HEK293 (cell line): ENCODE measurements at regions not wholly inside any gene's neighbourhood (a gene's known extent, or its start where the extent isn't known, plus 50 kb on each side); places are given as distances from the start of the nearest gene placed in this dataset.

Experiments
- CTCF ChIA-PET: fragments of 350-600 bp; formaldehyde crosslinking; extraction: SDS; loops from one replicate; lab custom pipeline; 2021; ENCODE audit warnings: antibody characterized with exemption; lab: Yijun Ruan, JAX
- POLR2A ChIA-PET: fragments of 300-600 bp; formaldehyde crosslinking; extraction: SDS; loops from one replicate; lab custom pipeline; 2020; ENCODE audit warnings: antibody characterized with exemption, inconsistent platforms; lab: Yijun Ruan, JAX
- H3K27ac ChIP-seq: fragments of 200-500 bp; sonication (Bioruptor generic); 2 replicates; pipeline ENCODE4 v1.5.1; 2014; ENCODE audit warnings: low read depth, low read length, control low read depth, inconsistent platforms; ENCODE audit errors: extremely low read depth
- H3K36me3 ChIP-seq, 2 experiments: fragments of 200-500 bp in 1 of 2; sonication (Bioruptor generic) in 1 of 2; 1 replicate in 1 of 2; 2 replicates in 1 of 2; pipeline ENCODE4 v1.5.1; 2014 to 2017; ENCODE audit warnings: inconsistent platforms in 2 of 2, low read length in 2 of 2; ENCODE audit not compliant: control insufficient read depth in 2 of 2, insufficient read depth in 1 of 2
- H3K4me1 ChIP-seq: fragments of 200-500 bp; sonication (Bioruptor generic); 2 replicates; pipeline ENCODE4 v1.5.1; 2014; ENCODE audit warnings: mild to moderate bottlenecking, low read length, inconsistent platforms; ENCODE audit not compliant: control insufficient read depth, insufficient read depth
- H3K4me3 ChIP-seq: 2 replicates; pipeline ENCODE4 v1.5.1; 2011; ENCODE audit warnings: low read depth, mild to moderate bottlenecking, control low read depth, low read length, moderate library complexity
- H3K9me3 ChIP-seq: fragments of 200-500 bp; sonication (Bioruptor generic); 2 replicates; pipeline ENCODE4 v1.5.1; 2014; ENCODE audit warnings: low read depth, low read length, inconsistent platforms; ENCODE audit not compliant: control insufficient read depth, insufficient read depth
- HIC1 ChIP-seq: fragments of 450-650 bp; formaldehyde crosslinking; IDR thresholded peaks from 2 replicates; pipeline ENCODE4 v1.5.1; 2016; ENCODE audit warnings: missing biosample characterization, missing genetic modification characterization
- KLF9 ChIP-seq: fragments of 450-650 bp; formaldehyde crosslinking; IDR thresholded peaks from 2 replicates; pipeline ENCODE4 v1.5.1; 2016; ENCODE audit warnings: missing biosample characterization, missing genetic modification characterization, low read depth
- ZBTB48 ChIP-seq: fragments of 450-650 bp; formaldehyde crosslinking; IDR thresholded peaks from 2 replicates; pipeline ENCODE4 v1.5.1; 2016; ENCODE audit warnings: missing biosample characterization, missing genetic modification characterization
- ZFP69B ChIP-seq: fragments of 450-650 bp; formaldehyde crosslinking; IDR thresholded peaks from 2 replicates; pipeline ENCODE4 v1.5.1; 2016; ENCODE audit warnings: missing biosample characterization, missing genetic modification characterization
- ZNF335 ChIP-seq: fragments of 450-650 bp; formaldehyde crosslinking; conservative IDR thresholded peaks from 2 replicates; pipeline ENCODE4 v1.5.1; 2016; ENCODE audit warnings: missing biosample characterization, missing genetic modification characterization
- ZNF416 ChIP-seq: fragments of 450-650 bp; formaldehyde crosslinking; IDR thresholded peaks from 2 replicates; pipeline ENCODE4 v1.5.1; 2016; ENCODE audit warnings: missing biosample characterization, missing genetic modification characterization
- ZNF426 ChIP-seq: fragments of 450-650 bp; formaldehyde crosslinking; IDR thresholded peaks from 2 replicates; pipeline ENCODE4 v1.5.1; 2017; ENCODE audit warnings: missing biosample characterization, missing genetic modification characterization, mild to moderate bottlenecking, inconsistent platforms, moderate library complexity
- ZNF529 ChIP-seq: fragments of 450-650 bp; formaldehyde crosslinking; IDR thresholded peaks from 2 replicates; pipeline ENCODE4 v1.5.1; 2017; ENCODE audit warnings: missing genetic modification characterization, missing biosample characterization; ENCODE audit not compliant: insufficient replicate concordance
- ZNF555 ChIP-seq: fragments of 450-650 bp; formaldehyde crosslinking; conservative IDR thresholded peaks from 2 replicates; pipeline ENCODE4 v1.5.1; 2017; ENCODE audit warnings: missing biosample characterization, mild to moderate bottlenecking, missing genetic modification characterization, inconsistent platforms
- ZNF776 ChIP-seq: fragments of 450-650 bp; formaldehyde crosslinking; IDR thresholded peaks from 2 replicates; pipeline ENCODE4 v1.5.0; 2017; ENCODE audit warnings: missing biosample characterization, missing genetic modification characterization, borderline replicate concordance
- ZNF830 ChIP-seq: fragments of 450-650 bp; IDR thresholded peaks from 2 replicates; pipeline ENCODE4 v1.5.0; 2018; ENCODE audit warnings: missing biosample characterization, missing genetic modification characterization, low read depth, mild to moderate bottlenecking, moderate library complexity
- TF ChIP-seq, protein P1 (sequence below): fragments of 450-650 bp; formaldehyde crosslinking; IDR thresholded peaks from 2 replicates; pipeline ENCODE4 v1.5.1; 2016; ENCODE audit warnings: missing biosample characterization, missing genetic modification characterization
- TF ChIP-seq, protein P2 (sequence below): fragments of 450-650 bp; formaldehyde crosslinking; IDR thresholded peaks from 2 replicates; pipeline ENCODE4 v1.5.1; 2016; ENCODE audit warnings: missing biosample characterization, missing genetic modification characterization
- TF ChIP-seq, protein P3 (sequence below): fragments of 450-650 bp; formaldehyde crosslinking; IDR thresholded peaks from 2 replicates; pipeline ENCODE4 v1.5.1; 2016; ENCODE audit warnings: missing biosample characterization, missing genetic modification characterization

GRCh38 chr10:44325596-44326307 lies 59.1 kb downstream of the CXCL12 start:
- no peaks in the 10 kb centered on the region for H3K9me3 ChIP-seq
- no peak overlapping the region for H3K4me3 ChIP-seq
- TF ChIP-seq ZFP69B (tag by site-specific recombination): no peak
- TF ChIP-seq ZNF555 (tag by site-specific recombination): no peak
- no peak for TF ChIP-seq HIC1 (tag by site-specific recombination)
- no peak for TF ChIP-seq ZNF416 (tag by site-specific recombination)
- H3K4me1 ChIP-seq: peaks cover 3% of the 10 kb centered on the region; the same call in 1 of the 2 replicates
- ChIA-PET CTCF (interaction anchor here (1.4 kb wide), 1 partner anchor 14 kb away, joined by 4 read pairs; no protein-coding TSS in a partner anchor), POLR2A (no interaction called here)
- no peaks in the 10 kb centered on the region for H3K36me3 ChIP-seq
- no peak overlapping the region for H3K27ac ChIP-seq

- H3K4me3 ChIP-seq: no peak overlapping the region
- no peak overlapping the region for H3K27ac ChIP-seq
- CTCF ChIA-PET: interaction anchor here (0.7 to 1.4 kb wide), 3 partner anchors 14 to 474 kb away, joined by 3 to 4 read pairs (median 3); no protein-coding TSS in a partner anchor
- TF ChIP-seq, protein P1, sequence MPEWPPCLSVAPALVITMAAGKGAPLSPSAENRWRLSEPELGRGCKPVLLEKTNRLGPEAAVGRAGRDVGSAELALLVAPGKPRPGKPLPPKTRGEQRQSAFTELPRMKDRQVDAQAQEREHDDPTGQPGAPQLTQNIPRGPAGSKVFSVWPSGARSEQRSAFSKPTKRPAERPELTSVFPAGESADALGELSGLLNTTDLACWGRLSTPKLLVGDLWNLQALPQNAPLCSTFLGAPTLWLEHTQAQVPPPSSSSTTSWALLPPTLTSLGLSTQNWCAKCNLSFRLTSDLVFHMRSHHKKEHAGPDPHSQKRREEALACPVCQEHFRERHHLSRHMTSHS (tag by site-specific recombination): no peak
- TF ChIP-seq ZBTB48: no peak
- no peak for TF ChIP-seq KLF9 (tag by site-specific recombination)
- TF ChIP-seq, all 188 proteins: peak for 0
- Histone ChIP-seq H3K36me3 (no peaks in the 10 kb centered on the region), H3K9me3 (no peaks in the 10 kb centered on the region), H3K4me1 (peaks cover 3% of the 10 kb centered on the region; the same call in 1 of the 2 replicates)
- POLR2A ChIA-PET: no interaction called here
These were observed 59.7 kb downstream of the CXCL12 start for GRCh38 chr10:44325157-44325556.

DNA sequence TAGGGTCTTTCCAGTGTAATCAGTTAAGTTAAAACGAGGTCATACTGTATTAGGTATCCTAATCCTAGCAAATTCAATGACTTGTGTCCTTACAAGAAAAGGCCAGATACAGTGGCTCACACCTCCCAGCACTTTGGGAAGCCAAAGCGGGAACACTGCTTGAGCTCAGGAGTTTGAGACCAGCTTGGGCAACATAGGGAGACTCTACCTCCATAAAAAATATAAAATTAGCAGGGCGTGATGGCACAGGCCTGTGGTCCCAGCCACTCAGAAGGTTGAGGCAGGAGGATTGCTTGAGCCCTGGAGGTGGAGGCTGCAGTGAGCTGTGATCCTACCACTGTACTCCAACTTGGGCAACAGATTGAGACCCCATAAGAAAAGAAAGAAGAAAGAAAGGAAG lies 61.1 kb downstream of the CXCL12 start:
- POLR2A ChIA-PET: no interaction called here
- TF ChIP-seq ZNF776 (tag by site-specific recombination) (no peak), ZNF335 (tag by site-specific recombination) (no peak), ZNF426 (tag by site-specific recombination) (no peak), ZFP69B (tag by site-specific recombination) (no peak), ZNF830 (tag by site-specific recombination) (no peak), ZNF529 (no peak)
- TF ChIP-seq, protein P2, sequence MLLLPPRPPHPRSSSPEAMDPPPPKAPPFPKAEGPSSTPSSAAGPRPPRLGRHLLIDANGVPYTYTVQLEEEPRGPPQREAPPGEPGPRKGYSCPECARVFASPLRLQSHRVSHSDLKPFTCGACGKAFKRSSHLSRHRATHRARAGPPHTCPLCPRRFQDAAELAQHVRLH (tag by site-specific recombination): no peak
- TF ChIP-seq, protein P3, sequence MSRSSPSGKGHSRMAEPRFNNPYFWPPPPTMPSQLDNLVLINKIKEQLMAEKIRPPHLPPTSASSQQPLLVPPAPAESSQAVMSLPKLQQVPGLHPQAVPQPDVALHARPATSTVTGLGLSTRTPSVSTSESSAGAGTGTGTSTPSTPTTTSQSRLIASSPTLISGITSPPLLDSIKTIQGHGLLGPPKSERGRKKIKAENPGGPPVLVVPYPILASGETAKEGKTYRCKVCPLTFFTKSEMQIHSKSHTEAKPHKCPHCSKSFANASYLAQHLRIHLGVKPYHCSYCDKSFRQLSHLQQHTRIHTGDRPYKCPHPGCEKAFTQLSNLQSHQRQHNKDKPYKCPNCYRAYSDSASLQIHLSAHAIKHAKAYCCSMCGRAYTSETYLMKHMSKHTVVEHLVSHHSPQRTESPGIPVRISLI: no peak

More for the DNA sequence above, 61.1 kb downstream of the CXCL12 start:
- Histone ChIP-seq H3K4me1 (peaks cover 3% of the 10 kb centered on the region; the same call in 1 of the 2 replicates), H3K36me3 (no peaks in the 10 kb centered on the region), H3K9me3 (no peaks in the 10 kb centered on the region), H3K4me3 (no peak overlapping the region), H3K27ac (no peak overlapping the region)
- CTCF ChIA-PET: no interaction called here
